ENCODE measurements at regions not wholly inside any gene's neighbourhood (a gene's known extent, or its start where the extent isn't known, plus 50 kb on each side); places are given as distances from the start of the nearest gene placed in this dataset.

DNA sequence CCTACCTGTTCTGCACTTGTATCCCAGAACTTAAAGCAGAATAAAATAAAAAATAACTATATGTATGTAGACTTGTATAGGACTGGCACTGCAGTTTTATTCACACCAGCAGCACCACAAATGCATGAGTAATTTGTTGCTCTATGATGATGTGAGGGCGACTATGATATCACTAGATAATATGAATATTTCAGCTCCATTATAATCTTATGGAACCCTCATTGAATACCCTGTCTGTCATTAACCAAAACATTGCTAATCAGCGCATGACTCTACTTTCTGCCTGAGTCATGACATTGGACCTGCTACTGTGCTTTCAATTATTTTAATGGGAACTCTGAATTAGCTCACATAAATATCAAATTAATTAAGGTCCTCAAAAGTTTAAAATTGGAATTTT is 129.4 kb upstream of the RHOBTB1 start:
- H2AFZ ChIP-seq (ENCODE audit: low read length), result no peak overlapping the region
- H3K27me3 ChIP-seq (ENCODE audit: control insufficient read depth, insufficient read depth, low read length), result no peaks in the 10 kb centered on the region
- TF ChIP-seq, protein P1, sequence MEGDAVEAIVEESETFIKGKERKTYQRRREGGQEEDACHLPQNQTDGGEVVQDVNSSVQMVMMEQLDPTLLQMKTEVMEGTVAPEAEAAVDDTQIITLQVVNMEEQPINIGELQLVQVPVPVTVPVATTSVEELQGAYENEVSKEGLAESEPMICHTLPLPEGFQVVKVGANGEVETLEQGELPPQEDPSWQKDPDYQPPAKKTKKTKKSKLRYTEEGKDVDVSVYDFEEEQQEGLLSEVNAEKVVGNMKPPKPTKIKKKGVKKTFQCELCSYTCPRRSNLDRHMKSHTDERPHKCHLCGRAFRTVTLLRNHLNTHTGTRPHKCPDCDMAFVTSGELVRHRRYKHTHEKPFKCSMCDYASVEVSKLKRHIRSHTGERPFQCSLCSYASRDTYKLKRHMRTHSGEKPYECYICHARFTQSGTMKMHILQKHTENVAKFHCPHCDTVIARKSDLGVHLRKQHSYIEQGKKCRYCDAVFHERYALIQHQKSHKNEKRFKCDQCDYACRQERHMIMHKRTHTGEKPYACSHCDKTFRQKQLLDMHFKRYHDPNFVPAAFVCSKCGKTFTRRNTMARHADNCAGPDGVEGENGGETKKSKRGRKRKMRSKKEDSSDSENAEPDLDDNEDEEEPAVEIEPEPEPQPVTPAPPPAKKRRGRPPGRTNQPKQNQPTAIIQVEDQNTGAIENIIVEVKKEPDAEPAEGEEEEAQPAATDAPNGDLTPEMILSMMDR (conservative IDR thresholded peaks at IDR 0.05 in 1 of 2, IDR thresholded peaks at IDR 0.05 in 1 of 2; ENCODE audit: low read depth in 1 of 2, low read length in 2 of 2), result no peak
- TF ChIP-seq EZH2 (IDR thresholded peaks at IDR 0.05; ENCODE audit: low read length, missing control alignments), result no peak
- no peaks in the 10 kb centered on the region for H3K9me3 ChIP-seq (ENCODE audit: control insufficient read depth, insufficient read depth, low read depth, low read length)
- DNase-seq (ENCODE audit: low read depth in 2 of 2), result no peak
- H3K79me2 ChIP-seq (ENCODE audit: control insufficient read depth, insufficient read depth, low read length), result no peaks in the 10 kb centered on the region
- no peak overlapping the region for H3K9ac ChIP-seq (ENCODE audit: insufficient read depth, low read length)
- H3K4me3 ChIP-seq (replicated peaks in 1 of 4; ENCODE audit: control extremely low read depth in 1 of 4, insufficient read depth in 1 of 4, low read depth in 3 of 4, low read length in 4 of 4), result no peak overlapping the region
- no peaks in the 10 kb centered on the region for H3K36me3 ChIP-seq (ENCODE audit: control insufficient read depth, insufficient read depth, low read length)
- H3K27ac ChIP-seq (ENCODE audit: insufficient read depth, low read length), result no peak overlapping the region
- H4K20me1 ChIP-seq (ENCODE audit: control insufficient read depth, extremely low read depth, insufficient read depth, low read length), result no peaks in the 10 kb centered on the region
- H3K4me2 ChIP-seq (ENCODE audit: extremely low read depth, insufficient read depth, low read length), result no peak overlapping the region
- H3K4me1 ChIP-seq (ENCODE audit: control insufficient read depth, extremely low read depth, insufficient read depth, low read length), result no peaks in the 10 kb centered on the region

DNA sequence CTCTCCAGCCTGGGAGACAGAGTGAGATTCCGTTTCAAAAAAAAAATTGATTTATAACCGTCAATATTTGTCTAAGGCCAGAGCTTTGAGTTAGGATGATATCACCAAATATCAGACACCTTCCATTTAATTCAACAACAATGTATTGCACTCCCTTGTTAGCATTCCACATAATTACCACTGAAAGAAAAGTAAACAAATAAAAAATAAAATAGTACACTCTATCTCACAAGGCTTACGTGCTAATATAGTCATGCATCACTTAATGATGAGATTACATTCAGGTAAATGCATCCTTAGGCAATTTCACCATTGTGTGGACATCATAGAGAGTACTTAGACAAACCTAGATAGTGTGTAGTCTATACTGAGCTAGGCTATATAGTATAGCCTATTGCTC is 127.6 kb upstream of the RHOBTB1 start:
- TF ChIP-seq EZH2 (IDR thresholded peaks at IDR 0.05; ENCODE audit: low read length, missing control alignments), result no peak
- TF ChIP-seq, protein P1 (conservative IDR thresholded peaks at IDR 0.05 in 1 of 2, IDR thresholded peaks at IDR 0.05 in 1 of 2; ENCODE audit: low read depth in 1 of 2, low read length in 2 of 2), result no peak
- no peaks in the 10 kb centered on the region for H4K20me1 ChIP-seq (ENCODE audit: control insufficient read depth, extremely low read depth, insufficient read depth, low read length)

DNA sequence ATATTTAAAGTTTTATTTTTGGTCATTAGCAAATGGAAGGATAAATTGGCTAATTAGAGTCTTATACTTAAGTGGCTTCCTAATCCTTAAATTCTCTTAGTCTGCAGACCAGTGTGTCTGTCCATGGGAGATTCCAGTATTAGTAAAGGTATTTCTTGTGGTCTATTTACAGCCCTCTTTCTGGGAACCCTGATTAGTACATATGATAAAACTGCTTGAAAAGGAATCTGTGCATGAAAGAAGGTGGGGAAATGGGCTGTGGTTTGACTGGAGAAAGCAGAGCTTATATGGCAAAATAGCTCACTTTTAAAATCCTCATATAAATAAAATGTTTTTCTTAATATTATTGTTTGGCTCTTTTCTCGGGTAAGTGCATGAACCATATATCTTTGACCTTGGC is 124.5 kb upstream of the RHOBTB1 start:
- TF ChIP-seq EZH2 (IDR thresholded peaks at IDR 0.05; ENCODE audit: low read length, missing control alignments), result no peak
- TF ChIP-seq, protein P1 (conservative IDR thresholded peaks at IDR 0.05 in 1 of 2, IDR thresholded peaks at IDR 0.05 in 1 of 2; ENCODE audit: low read depth in 1 of 2, low read length in 2 of 2), result no peak
- Histone ChIP-seq H3K4me3 (replicated peaks in 1 of 4; ENCODE audit: control extremely low read depth in 1 of 4, insufficient read depth in 1 of 4, low read depth in 3 of 4, low read length in 4 of 4) (no peak overlapping the region), H3K36me3 (ENCODE audit: control insufficient read depth, insufficient read depth, low read length) (no peaks in the 10 kb centered on the region), H3K4me2 (ENCODE audit: extremely low read depth, insufficient read depth, low read length) (no peak overlapping the region), H3K4me1 (ENCODE audit: control insufficient read depth, extremely low read depth, insufficient read depth, low read length) (no peaks in the 10 kb centered on the region), H3K27ac (ENCODE audit: insufficient read depth, low read length) (no peak overlapping the region), H3K9me3 (ENCODE audit: control insufficient read depth, insufficient read depth, low read depth, low read length) (no peaks in the 10 kb centered on the region), H4K20me1 (ENCODE audit: control insufficient read depth, extremely low read depth, insufficient read depth, low read length) (no peaks in the 10 kb centered on the region), H3K9ac (ENCODE audit: insufficient read depth, low read length) (no peak overlapping the region), H2AFZ (ENCODE audit: low read length) (no peak overlapping the region), H3K27me3 (ENCODE audit: control insufficient read depth, insufficient read depth, low read length) (no peaks in the 10 kb centered on the region), H3K79me2 (ENCODE audit: control insufficient read depth, insufficient read depth, low read length) (no peaks in the 10 kb centered on the region)
- peak in 1 of 2 donors; percentile 49 for DNase-seq (ENCODE audit: low read depth in 2 of 2)

More for the DNA sequence above, 127.6 kb upstream of the RHOBTB1 start:
- H2AFZ ChIP-seq (ENCODE audit: low read length), result no peak overlapping the region
- no peak for DNase-seq (ENCODE audit: low read depth in 2 of 2)
- no peak overlapping the region for H3K4me2 ChIP-seq (ENCODE audit: extremely low read depth, insufficient read depth, low read length)
- no peak overlapping the region for H3K27ac ChIP-seq (ENCODE audit: insufficient read depth, low read length)
- no peaks in the 10 kb centered on the region for H3K4me1 ChIP-seq (ENCODE audit: control insufficient read depth, extremely low read depth, insufficient read depth, low read length)
- H3K9me3 ChIP-seq (ENCODE audit: control insufficient read depth, insufficient read depth, low read depth, low read length), result no peaks in the 10 kb centered on the region
- H3K4me3 ChIP-seq (replicated peaks in 1 of 4; ENCODE audit: control extremely low read depth in 1 of 4, insufficient read depth in 1 of 4, low read depth in 3 of 4, low read length in 4 of 4), result no peak overlapping the region
- H3K9ac ChIP-seq (ENCODE audit: insufficient read depth, low read length), result no peak overlapping the region
- no peaks in the 10 kb centered on the region for H3K27me3 ChIP-seq (ENCODE audit: control insufficient read depth, insufficient read depth, low read length)
- H3K36me3 ChIP-seq (ENCODE audit: control insufficient read depth, insufficient read depth, low read length), result no peaks in the 10 kb centered on the region
- no peaks in the 10 kb centered on the region for H3K79me2 ChIP-seq (ENCODE audit: control insufficient read depth, insufficient read depth, low read length)

Data from fibroblast of lung (primary cell).